Memory B cell (primary cell): ENCODE measurements at regions not wholly inside any gene's neighbourhood (a gene's known extent, or its start where the extent isn't known, plus 50 kb on each side); places are given as distances from the start of the nearest gene placed in this dataset.
"Not testable (repeated sequence)": the region's sequence is repeated elsewhere in the genome, so short reads cannot be mapped to it uniquely, and the experiment has no call there.

Source experiments
- ATAC-seq: fragments of 150-1000 bp; cut with Tn5 transposase; 2 replicates; pipeline ENCODE4 v1.10.0; 2021; ENCODE audit warnings: low read depth, mild to moderate bottlenecking, moderate library complexity
- DNase-seq, 2 donors: peaks; one replicate each; pipeline ENCODE4 v3.0.0; 2022; ENCODE audit warnings: low spot score in 2 of 2
- H3K27ac Mint-ChIP-seq: one replicate; pipeline ENCODE4 v1.8.0; 2022; ENCODE audit warnings: mild to moderate bottlenecking, moderate library complexity, mixed read lengths
- H3K27me3 Mint-ChIP-seq: one replicate; pipeline ENCODE4 v1.8.0; 2022; ENCODE audit warnings: mixed read lengths
- H3K36me3 Mint-ChIP-seq: one replicate; pipeline ENCODE4 v1.8.0; 2022; ENCODE audit warnings: mild to moderate bottlenecking, mixed read lengths
- H3K4me1 Mint-ChIP-seq: one replicate; pipeline ENCODE4 v1.8.0; 2022; ENCODE audit warnings: mixed read lengths
- H3K4me3 Mint-ChIP-seq: one replicate; pipeline ENCODE4 v1.8.0; 2022; ENCODE audit warnings: mild to moderate bottlenecking, moderate library complexity, mixed read lengths
- H3K9me3 Mint-ChIP-seq: one replicate; pipeline ENCODE4 v1.8.0; 2022; ENCODE audit warnings: mixed read lengths

DNA sequence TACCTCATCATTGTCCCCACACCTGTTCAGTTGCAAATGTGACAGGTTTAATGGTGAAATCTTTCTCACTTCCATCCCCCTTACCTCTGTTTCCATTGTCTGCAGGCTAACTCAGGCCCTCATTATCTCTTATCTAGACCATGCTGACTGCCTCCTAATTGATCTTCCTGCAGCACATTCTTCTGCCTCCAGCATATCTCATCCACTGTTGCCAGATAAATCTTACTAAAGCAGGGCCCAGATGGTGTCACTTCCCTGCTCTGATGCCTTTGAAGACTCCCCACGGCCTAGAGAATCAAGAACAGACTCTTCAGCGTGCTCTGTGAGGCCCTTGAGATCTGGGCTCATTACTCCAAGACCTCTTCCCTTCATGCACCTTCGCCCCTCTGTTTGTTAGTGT lies 230.1 kb downstream of the DUSP10 start:
- H3K27ac Mint-ChIP-seq: no peak overlapping the region
- no peaks in the 10 kb centered on the region for H3K9me3 Mint-ChIP-seq
- no peak overlapping the region for H3K4me3 Mint-ChIP-seq
- DNase-seq (no peak), ATAC-seq (no peak)
- H3K36me3 Mint-ChIP-seq: no peaks in the 10 kb centered on the region
- H3K4me1 Mint-ChIP-seq: peaks cover 9% of the 10 kb centered on the region
- H3K27me3 Mint-ChIP-seq: peaks cover 2% of the 10 kb centered on the region

DNA sequence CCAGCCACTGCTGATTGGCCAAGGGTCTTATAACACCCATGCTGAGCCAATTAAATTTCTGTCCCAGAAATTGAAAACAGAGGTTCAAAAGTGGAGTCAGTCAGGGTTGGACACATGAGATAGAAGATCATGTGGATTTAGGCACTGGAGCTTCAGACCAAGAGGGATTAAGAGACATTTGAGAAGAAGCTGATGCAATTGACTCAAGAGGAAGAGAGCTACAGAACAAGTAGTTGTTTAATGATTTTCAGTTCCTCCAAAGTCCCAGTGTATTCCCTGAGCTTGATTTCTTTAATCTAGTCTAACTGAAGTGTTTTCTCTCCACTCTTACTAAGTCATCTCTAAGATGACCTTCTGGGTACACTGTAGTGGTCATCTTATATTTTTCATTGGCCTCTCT lies 227.1 kb downstream of the DUSP10 start:
- no peak overlapping the region for H3K27ac Mint-ChIP-seq
- ATAC-seq: no peak
- peaks cover 1% of the 10 kb centered on the region for H3K4me1 Mint-ChIP-seq
- no peaks in the 10 kb centered on the region for H3K9me3 Mint-ChIP-seq
- peaks cover 2% of the 10 kb centered on the region for H3K27me3 Mint-ChIP-seq
- H3K36me3 Mint-ChIP-seq: no peaks in the 10 kb centered on the region
- DNase-seq: no peak
- no peak overlapping the region for H3K4me3 Mint-ChIP-seq

DNA sequence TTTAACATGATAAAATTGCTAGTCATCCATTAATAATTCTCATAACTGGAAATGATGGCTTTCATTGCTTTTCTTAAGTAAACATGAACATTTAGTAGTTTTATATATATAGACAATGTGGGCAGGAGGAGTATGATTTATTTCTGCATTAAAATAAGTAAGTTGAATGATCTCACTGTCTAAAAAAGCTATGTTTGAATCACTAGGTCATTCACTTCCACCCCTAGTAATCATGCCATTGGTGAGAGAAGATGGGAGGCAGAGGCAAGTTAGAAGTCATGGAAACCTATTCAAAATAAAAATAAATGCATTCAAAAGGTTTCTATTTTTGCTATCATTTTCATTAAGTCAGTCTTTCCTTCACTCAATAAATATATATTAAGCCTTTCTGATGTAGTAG lies 226.4 kb downstream of the DUSP10 start:
- H3K4me1 Mint-ChIP-seq: peaks cover 2% of the 10 kb centered on the region
- ATAC-seq (no peak), DNase-seq (no peak)
- peaks cover 4% of the 10 kb centered on the region for H3K27me3 Mint-ChIP-seq
- H3K27ac Mint-ChIP-seq: no peak overlapping the region
- no peaks in the 10 kb centered on the region for H3K36me3 Mint-ChIP-seq
- H3K9me3 Mint-ChIP-seq: no peaks in the 10 kb centered on the region
- no peak overlapping the region for H3K4me3 Mint-ChIP-seq

DNA sequence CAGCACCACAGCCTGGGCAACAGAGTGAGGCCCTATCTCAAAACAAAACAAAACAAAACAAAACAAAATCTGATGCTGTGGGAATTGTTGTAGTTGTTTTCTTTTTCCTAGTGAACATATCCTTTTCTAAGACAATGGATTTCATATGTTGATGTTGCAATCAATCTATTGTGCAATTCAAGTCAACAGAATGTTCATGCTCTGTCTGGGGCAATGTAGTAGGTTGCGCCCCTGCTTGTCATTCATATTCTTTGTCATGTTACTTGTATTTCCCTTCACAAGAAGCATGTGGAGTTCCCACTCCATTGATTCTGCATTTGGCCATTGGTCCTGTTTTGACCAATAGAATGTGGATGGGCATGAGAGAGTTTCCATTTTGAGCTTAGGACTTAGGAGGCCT lies 223.9 kb downstream of the DUSP10 start:
- H3K4me3 Mint-ChIP-seq: no peak overlapping the region
- no peaks in the 10 kb centered on the region for H3K36me3 Mint-ChIP-seq
- H3K9me3 Mint-ChIP-seq: no peaks in the 10 kb centered on the region
- H3K4me1 Mint-ChIP-seq: peaks cover 4% of the 10 kb centered on the region
- H3K27me3 Mint-ChIP-seq: peaks cover 4% of the 10 kb centered on the region
- ATAC-seq (no peak), DNase-seq (no peak)
- H3K27ac Mint-ChIP-seq: no peak overlapping the region

DNA sequence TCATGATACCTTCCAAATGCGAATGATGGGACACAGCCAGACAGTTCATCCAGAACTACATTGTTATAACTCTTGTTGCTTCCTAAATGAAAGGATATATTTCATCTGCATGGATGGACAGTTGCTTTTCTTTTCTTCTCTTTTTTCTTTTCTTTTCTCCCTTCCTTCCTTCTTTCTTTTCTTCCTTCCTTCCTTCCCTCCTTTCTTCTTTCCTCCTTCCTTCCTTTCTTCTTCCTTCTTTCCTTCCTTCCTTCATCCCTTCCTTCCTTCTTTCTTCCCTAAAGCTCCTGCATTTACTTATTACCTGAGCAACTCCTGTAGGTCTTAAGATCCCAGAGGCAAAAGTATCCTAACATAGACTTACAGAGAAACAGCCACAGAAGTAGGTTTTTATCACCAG lies 221.6 kb downstream of the DUSP10 start:
- Mint-ChIP-seq H3K9me3 (no peaks in the 10 kb centered on the region), H3K36me3 (no peaks in the 10 kb centered on the region), H3K27me3 (peaks cover 4% of the 10 kb centered on the region), H3K27ac (no peak overlapping the region), H3K4me1 (peaks cover 4% of the 10 kb centered on the region), H3K4me3 (no peak overlapping the region)
- ATAC-seq (no peak), DNase-seq (no peak)

DNA sequence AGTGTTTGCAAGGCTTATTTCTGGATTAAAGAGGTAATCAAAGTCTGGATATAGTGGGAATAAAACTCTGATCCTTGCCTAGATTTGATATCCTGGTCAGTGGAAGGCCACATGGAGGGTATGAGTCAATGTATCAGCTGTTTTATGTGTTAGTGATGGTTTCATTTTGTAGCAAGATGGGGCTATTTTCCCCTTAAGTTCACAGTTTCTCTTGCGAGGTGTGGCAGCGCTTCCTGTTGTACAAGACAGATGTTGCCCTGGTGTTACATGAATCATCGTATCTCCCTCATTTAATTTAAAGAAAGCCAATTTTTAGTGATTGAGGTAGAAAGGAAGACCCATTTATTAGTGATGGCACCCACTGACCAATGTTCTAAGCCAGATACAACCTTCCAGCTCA lies 220.2 kb downstream of the DUSP10 start:
- H3K4me1 Mint-ChIP-seq: peaks cover 4% of the 10 kb centered on the region
- peaks cover 3% of the 10 kb centered on the region for H3K27me3 Mint-ChIP-seq
- H3K27ac Mint-ChIP-seq: no peak overlapping the region
- no peak overlapping the region for H3K4me3 Mint-ChIP-seq
- H3K36me3 Mint-ChIP-seq: no peaks in the 10 kb centered on the region
- no peak for DNase-seq
- no peak for ATAC-seq
- no peaks in the 10 kb centered on the region for H3K9me3 Mint-ChIP-seq

DNA sequence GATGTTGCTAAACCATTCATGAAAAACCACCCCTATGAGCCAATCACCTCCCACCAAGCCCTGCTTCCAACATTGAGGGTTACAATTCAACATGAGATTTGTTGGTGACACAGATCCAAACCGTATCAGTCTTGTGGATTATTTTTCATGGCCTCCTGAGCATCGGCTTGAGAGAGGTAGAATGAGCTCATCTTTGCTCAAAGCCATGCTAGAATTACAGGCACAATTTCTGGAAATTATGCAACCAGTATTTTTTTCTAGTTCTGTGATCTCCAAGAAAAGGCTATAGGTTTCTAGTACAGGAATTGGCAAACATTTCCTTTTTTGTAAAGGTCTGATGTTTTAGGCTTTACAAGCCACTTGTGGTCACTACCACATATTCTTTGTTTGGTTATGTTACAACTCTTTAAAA lies 219.4 kb downstream of the DUSP10 start:
- Mint-ChIP-seq H3K27ac (no peak overlapping the region), H3K4me3 (no peak overlapping the region), H3K36me3 (no peaks in the 10 kb centered on the region), H3K27me3 (peaks cover 3% of the 10 kb centered on the region), H3K9me3 (no peaks in the 10 kb centered on the region), H3K4me1 (peaks cover 4% of the 10 kb centered on the region)
- DNase-seq (no peak), ATAC-seq (no peak)

DNA sequence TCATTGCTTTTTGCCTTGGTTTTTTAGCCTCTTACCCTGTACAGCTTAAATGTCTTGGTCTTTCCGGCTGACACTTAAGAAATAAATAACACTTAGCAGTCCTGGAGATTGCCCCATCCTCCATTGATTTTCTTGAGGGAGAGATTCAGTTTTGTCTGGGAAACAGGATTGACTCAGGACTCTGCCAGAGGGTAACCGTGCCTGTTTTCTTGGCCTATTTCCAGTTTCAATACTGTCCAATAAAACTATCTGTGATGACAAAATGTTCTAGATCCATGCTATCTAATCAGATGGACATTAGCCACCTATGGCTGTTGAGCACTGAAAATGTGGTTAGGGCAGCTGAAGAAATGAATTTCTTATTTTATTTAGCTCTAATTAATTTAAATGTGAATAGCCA lies 216.1 kb downstream of the DUSP10 start:
- Mint-ChIP-seq H3K4me3 (no peak overlapping the region), H3K4me1 (peaks cover 2% of the 10 kb centered on the region), H3K27me3 (peaks cover 1% of the 10 kb centered on the region), H3K27ac (no peak overlapping the region), H3K36me3 (no peaks in the 10 kb centered on the region), H3K9me3 (no peaks in the 10 kb centered on the region)
- DNase-seq (no peak), ATAC-seq (no peak)

DNA sequence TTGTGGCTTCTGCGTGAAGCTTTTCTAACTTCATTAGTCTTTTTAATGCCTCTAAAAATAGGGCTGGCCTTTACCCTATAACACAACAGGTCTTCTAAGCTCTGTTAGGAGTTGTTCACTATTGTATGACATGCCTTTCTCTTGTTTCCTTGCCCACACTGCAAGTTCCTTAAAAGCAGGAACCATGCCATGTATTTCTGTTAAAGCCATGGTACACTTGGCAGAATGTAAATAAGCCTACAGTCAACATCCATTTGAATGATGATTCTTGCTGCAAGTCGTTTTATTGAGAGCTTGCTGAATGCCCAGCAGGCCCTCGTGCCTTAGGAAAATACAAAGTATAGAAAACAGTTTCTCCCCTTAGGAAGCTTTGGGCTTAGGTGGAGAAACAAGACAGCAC lies 214.6 kb downstream of the DUSP10 start:
- peaks cover 3% of the 10 kb centered on the region for H3K27me3 Mint-ChIP-seq
- no peaks in the 10 kb centered on the region for H3K9me3 Mint-ChIP-seq
- no peaks in the 10 kb centered on the region for H3K4me1 Mint-ChIP-seq
- ATAC-seq: no peak
- DNase-seq: no peak
- no peak overlapping the region for H3K27ac Mint-ChIP-seq
- H3K36me3 Mint-ChIP-seq: no peaks in the 10 kb centered on the region
- no peak overlapping the region for H3K4me3 Mint-ChIP-seq

DNA sequence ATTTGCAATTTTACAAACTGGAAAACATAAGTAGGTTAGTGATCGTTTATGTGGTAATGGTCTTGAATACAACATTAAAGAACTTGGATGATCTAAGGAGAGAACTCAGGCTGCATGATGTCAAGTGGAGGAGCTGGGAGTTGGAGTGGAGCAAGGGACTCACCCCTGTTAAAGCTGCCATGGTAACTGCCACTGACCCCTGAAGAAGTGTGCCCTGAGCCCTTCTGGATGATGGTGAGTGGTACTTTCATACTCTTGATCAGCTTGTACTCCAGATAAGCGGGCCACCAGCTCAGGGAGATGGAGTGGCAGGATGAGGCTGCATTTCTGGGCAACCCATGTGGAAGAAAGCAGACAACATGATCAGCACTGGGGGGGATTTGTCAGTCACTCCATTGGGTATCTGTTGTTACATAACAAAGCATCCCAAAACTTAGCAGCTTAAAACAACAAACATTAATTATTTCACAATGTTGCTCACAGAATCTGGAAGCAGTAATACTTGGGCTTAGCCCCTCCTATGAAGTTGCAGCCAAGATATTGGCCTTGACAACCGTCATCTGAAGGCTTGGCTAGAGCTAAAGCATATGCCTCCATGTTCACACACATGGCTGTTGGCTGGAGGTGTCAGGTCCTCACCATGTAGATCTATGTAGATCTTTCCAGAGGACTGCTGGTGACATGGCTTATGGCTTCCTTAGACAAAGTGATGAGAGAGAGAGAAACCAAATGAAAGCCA lies 213.8 kb downstream of the DUSP10 start:
- Mint-ChIP-seq H3K36me3 (no peaks in the 10 kb centered on the region), H3K27me3 (peaks cover 3% of the 10 kb centered on the region), H3K27ac (no peak overlapping the region), H3K9me3 (no peaks in the 10 kb centered on the region), H3K4me3 (no peak overlapping the region), H3K4me1 (no peaks in the 10 kb centered on the region)
- no peak for ATAC-seq
- DNase-seq: no peak

DNA sequence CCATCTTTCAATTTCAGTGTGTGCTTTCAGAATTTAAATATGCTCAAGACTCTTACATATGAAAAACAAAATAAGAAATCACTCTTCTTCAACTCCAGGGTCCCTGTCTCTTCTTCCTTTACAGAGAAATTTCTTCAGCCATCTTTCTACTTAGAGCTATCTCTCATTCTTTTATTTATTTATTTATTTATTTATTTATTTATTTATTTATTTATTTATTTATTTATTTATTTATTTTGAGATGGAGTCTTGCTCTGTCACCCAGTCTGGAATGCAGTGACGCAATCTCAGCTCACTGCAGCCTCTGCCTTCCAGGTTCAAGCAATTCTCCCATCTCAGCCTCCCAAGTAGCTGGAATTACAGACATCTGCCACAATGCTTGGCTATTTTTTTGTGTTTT lies 211.7 kb downstream of the DUSP10 start:
- not testable (repeated sequence) for H3K27me3 Mint-ChIP-seq, H3K36me3 Mint-ChIP-seq, H3K27ac Mint-ChIP-seq, H3K9me3 Mint-ChIP-seq, H3K4me3 Mint-ChIP-seq, H3K4me1 Mint-ChIP-seq, ATAC-seq, DNase-seq

DNA sequence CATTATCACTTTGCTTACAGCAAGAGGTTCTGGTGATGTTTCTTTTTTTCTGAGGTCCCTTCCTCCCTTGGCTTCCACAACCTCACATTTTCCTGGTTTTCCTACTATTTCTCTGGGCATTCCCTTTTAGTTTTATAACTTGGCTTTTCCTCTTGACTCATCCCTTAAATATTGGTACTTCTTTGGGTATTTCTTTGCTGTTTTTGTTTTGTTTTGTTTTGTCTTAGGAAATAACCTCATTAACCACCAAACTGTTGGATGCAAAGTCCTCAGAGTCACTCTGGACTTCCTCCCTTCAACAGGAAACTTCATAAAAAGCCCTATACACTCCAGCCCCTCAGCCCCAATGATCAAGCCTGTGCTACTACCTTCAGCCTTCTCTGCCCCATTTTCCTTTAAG lies 211.1 kb downstream of the DUSP10 start:
- Mint-ChIP-seq H3K27me3 (peaks cover 4% of the 10 kb centered on the region), H3K27ac (no peak overlapping the region), H3K36me3 (no peaks in the 10 kb centered on the region), H3K9me3 (no peaks in the 10 kb centered on the region), H3K4me3 (no peak overlapping the region), H3K4me1 (no peaks in the 10 kb centered on the region)
- DNase-seq (no peak), ATAC-seq (no peak)

DNA sequence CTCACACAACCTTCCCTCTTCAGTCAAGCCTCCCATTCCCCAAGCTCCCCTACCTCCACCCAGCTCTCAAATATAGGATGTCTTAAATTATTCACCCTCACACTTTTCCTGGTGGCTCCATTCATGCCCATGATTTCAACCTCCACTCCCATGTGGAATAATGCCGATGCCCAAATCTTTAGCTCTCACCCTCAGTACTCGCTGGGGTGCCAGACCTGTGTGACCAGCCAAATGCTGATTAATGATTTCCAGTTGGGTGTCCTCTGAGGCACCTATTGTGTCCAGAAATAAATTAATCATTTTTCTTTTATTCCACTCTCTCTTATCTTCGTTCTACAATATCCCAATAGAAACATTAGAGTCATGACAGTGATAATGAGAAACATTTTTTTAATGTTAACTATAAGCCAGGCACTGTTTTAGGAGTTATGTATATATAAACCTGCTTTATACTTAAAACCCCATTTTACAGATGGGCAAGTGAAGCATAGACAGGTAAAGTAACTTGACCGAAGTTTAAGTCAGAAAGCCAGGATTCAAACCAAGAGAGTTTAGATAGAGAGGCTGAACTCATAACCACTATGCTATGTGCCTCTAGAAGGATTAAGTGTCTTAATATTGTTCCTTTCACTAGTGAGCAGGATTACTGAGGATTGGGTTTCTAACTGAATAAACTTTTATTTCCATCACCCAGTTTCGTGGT lies 209.7 kb downstream of the DUSP10 start:
- no peaks in the 10 kb centered on the region for H3K9me3 Mint-ChIP-seq
- no peaks in the 10 kb centered on the region for H3K36me3 Mint-ChIP-seq
- no peak overlapping the region for H3K4me3 Mint-ChIP-seq
- ATAC-seq: no peak
- H3K27ac Mint-ChIP-seq: no peak overlapping the region
- no peaks in the 10 kb centered on the region for H3K4me1 Mint-ChIP-seq
- no peak for DNase-seq
- H3K27me3 Mint-ChIP-seq: peaks cover 3% of the 10 kb centered on the region

DNA sequence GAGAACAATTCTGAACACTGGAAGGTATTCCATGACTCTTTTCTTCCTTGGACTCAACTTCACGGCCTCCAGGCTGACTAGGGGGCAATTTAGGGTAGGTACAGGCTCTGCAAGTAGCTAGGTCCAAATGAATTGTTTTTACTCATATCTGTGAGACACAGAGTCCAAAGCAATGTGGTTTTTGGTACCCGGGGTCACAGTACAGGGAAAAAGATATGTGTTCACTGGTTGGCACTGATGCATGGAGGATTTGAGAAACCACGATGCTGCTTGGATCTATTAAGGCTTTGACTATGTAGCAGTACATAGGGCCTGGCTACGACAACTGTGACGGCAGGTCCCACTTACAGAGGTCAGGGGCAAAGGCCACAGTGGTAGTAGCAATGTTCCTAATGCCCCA lies 200.6 kb downstream of the DUSP10 start:
- Mint-ChIP-seq H3K27ac (no peak overlapping the region), H3K9me3 (no peaks in the 10 kb centered on the region), H3K36me3 (no peaks in the 10 kb centered on the region), H3K4me1 (no peaks in the 10 kb centered on the region), H3K4me3 (no peak overlapping the region), H3K27me3 (peaks cover 10% of the 10 kb centered on the region)
- ATAC-seq (no peak), DNase-seq (no peak)
